Caco-2 (cell line): ENCODE measurements at regions not wholly inside any gene's neighbourhood (a gene's known extent, or its start where the extent isn't known, plus 50 kb on each side); places are given as distances from the start of the nearest gene placed in this dataset.

ENCODE experiments used
- BruUV-seq: library from RNA; stranded (reverse); fragments of 400-500 nt; replicated peaks from 2 replicates; lab custom pipeline; 2021; lab: Mats Ljungman, UMichigan
- CTCF ChIA-PET: fragments of 300-600 bp; sonication (Branson Sonifier 250); formaldehyde crosslinking; loops from one replicate; lab custom pipeline; 2022; ENCODE audit warnings: antibody characterized with exemption; lab: Charles Lee
- POLR2A ChIA-PET: fragments of 300-600 bp; sonication (Branson Sonifier 250); formaldehyde crosslinking; loops from one replicate; lab custom pipeline; 2022; ENCODE audit warnings: antibody characterized with exemption; lab: Charles Lee
- DNase-seq, 2 experiments: peaks; one replicate each; pipeline versions ENCODE4 v3.0.0 to v3.0.0-alpha.2; 2020 to 2022
- H3K27me3 ChIP-seq: replicated peaks from 2 replicates; pipeline ENCODE4 v1.6.0; 2011; ENCODE audit warnings: low read length; ENCODE audit not compliant: control insufficient read depth, insufficient read depth
- H3K36me3 ChIP-seq: 2 replicates; pipeline ENCODE4 v1.5.1; 2011; ENCODE audit warnings: low read length; ENCODE audit not compliant: control insufficient read depth, insufficient read depth
- H3K4me1 ChIP-seq: fragments of 250-450 bp; sonication (Bioruptor Pico); 2 replicates; pipeline ENCODE4 v1.5.1; 2020; ENCODE audit warnings: mild to moderate bottlenecking
- H3K4me3 ChIP-seq: 2 replicates; pipeline ENCODE4 v1.5.1; 2011; ENCODE audit warnings: low read depth, mild to moderate bottlenecking, control low read depth, low read length
- H3K9me3 ChIP-seq: fragments of 250-450 bp; sonication (Bioruptor Pico); 2 replicates; pipeline ENCODE4 v1.5.1; 2020; ENCODE audit warnings: mild to moderate bottlenecking, moderate library complexity
- H3K27ac Mint-ChIP-seq: one replicate; pipeline ENCODE4 v1.8.0; 2022; ENCODE audit warnings: mixed read lengths; ENCODE audit not compliant: unreplicated experiment
- H3K27me3 Mint-ChIP-seq: one replicate; pipeline ENCODE4 v1.8.0; 2022; ENCODE audit warnings: mixed read lengths; ENCODE audit not compliant: insufficient read depth, unreplicated experiment
- H3K36me3 Mint-ChIP-seq: one replicate; pipeline ENCODE4 v1.8.0; 2022; ENCODE audit warnings: mild to moderate bottlenecking, mixed read lengths; ENCODE audit not compliant: insufficient read depth, unreplicated experiment
- H3K4me1 Mint-ChIP-seq: one replicate; pipeline ENCODE4 v1.8.0; 2022; ENCODE audit warnings: low read depth, mixed read lengths; ENCODE audit not compliant: unreplicated experiment
- H3K4me3 Mint-ChIP-seq: one replicate; pipeline ENCODE4 v1.8.0; 2022; ENCODE audit warnings: mild to moderate bottlenecking, moderate library complexity, mixed read lengths; ENCODE audit not compliant: unreplicated experiment
- H3K9me3 Mint-ChIP-seq: one replicate; pipeline ENCODE4 v1.8.0; 2022; ENCODE audit warnings: mixed read lengths; ENCODE audit not compliant: unreplicated experiment
- intact Hi-C: fragments of 100-400 bp; cut with micrococcal nuclease; formaldehyde crosslinking; loops from one replicate; pipeline ENCODE4 v1.10.0; 2022; ENCODE audit not compliant: unreplicated experiment
- TF ChIP-seq, protein P1 (sequence below), 2 experiments: fragments of 200-600 bp in 1 of 2; IDR thresholded peaks; 1 replicate in 1 of 2; 2 replicates in 1 of 2; pipeline versions ENCODE4 v1.5.1 to v1.8.0; 2011 to 2022; ENCODE audit warnings: antibody characterized with exemption in 1 of 2, control low read depth in 1 of 2, inconsistent platforms in 1 of 2, low read depth in 1 of 2, low read length in 1 of 2, mild to moderate bottlenecking in 1 of 2, moderate library complexity in 1 of 2; ENCODE audit not compliant: insufficient read depth in 1 of 2, severe bottlenecking in 1 of 2, unreplicated experiment in 1 of 2

DNA sequence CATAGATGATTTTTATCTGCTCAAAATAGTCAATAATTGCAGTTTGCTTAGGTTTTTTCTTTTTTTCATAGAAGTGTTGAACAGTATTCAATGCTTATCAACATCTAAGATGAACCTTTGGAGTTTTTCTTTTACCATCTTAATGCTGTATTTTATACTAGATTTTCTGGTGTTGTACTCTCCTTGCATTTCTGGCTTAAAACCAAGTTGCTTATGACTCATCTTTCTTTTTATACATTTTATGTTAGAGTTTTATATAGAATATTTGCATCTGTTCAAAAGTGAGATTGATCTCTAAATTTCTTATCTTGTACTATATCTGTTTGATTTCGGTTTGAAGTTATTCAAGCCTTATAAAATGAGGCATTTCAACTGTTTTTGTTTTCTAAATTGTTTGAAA lies 232.5 kb downstream of the RFPL4B start:
- no peaks in the 10 kb centered on the region for H3K9me3 Mint-ChIP-seq
- no peaks in the 10 kb centered on the region for H3K36me3 Mint-ChIP-seq
- no TSS peak for BruUV-seq
- H3K4me1 Mint-ChIP-seq: no peaks in the 10 kb centered on the region
- Histone ChIP-seq H3K27me3 (no peaks in the 10 kb centered on the region), H3K9me3 (no peaks in the 10 kb centered on the region), H3K4me3 (no peak overlapping the region), H3K36me3 (no peaks in the 10 kb centered on the region), H3K4me1 (no peaks in the 10 kb centered on the region)
- POLR2A ChIA-PET: no interaction called here
- DNase-seq: no peak
- intact Hi-C loops: no loop called here
- H3K27ac Mint-ChIP-seq: no peak overlapping the region
- H3K27me3 Mint-ChIP-seq: peaks cover 3% of the 10 kb centered on the region
- H3K4me3 Mint-ChIP-seq: no peak overlapping the region
- CTCF ChIA-PET: no interaction called here
- TF ChIP-seq, protein P1, sequence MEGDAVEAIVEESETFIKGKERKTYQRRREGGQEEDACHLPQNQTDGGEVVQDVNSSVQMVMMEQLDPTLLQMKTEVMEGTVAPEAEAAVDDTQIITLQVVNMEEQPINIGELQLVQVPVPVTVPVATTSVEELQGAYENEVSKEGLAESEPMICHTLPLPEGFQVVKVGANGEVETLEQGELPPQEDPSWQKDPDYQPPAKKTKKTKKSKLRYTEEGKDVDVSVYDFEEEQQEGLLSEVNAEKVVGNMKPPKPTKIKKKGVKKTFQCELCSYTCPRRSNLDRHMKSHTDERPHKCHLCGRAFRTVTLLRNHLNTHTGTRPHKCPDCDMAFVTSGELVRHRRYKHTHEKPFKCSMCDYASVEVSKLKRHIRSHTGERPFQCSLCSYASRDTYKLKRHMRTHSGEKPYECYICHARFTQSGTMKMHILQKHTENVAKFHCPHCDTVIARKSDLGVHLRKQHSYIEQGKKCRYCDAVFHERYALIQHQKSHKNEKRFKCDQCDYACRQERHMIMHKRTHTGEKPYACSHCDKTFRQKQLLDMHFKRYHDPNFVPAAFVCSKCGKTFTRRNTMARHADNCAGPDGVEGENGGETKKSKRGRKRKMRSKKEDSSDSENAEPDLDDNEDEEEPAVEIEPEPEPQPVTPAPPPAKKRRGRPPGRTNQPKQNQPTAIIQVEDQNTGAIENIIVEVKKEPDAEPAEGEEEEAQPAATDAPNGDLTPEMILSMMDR (IDR thresholded peaks at IDR 0.05; ENCODE audit: insufficient read depth in 1 of 2, low read depth in 1 of 2, low read length in 1 of 2, severe bottlenecking in 1 of 2, unreplicated experiment in 1 of 2): no peak

DNA sequence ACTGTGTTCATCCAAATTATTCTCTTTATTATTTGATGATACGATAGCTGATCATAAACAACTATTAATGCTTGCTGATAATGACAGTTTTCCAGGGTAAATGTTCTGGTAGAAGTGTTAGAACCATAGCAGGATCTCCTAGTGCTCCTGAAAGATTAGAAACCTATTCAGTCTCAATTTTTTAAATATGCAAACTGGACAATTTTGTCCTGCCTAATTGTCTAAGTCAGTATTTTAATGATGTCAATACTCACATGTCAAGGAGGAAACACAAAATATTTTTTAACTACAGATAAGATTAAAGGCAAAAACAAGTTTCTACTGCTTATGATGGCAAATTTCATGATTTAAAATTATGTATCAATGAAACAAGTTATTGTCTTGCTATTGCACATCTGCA lies 233.9 kb downstream of the RFPL4B start:
- Mint-ChIP-seq H3K4me1 (no peaks in the 10 kb centered on the region), H3K27me3 (no peaks in the 10 kb centered on the region), H3K27ac (no peak overlapping the region), H3K36me3 (no peaks in the 10 kb centered on the region), H3K4me3 (no peak overlapping the region), H3K9me3 (no peaks in the 10 kb centered on the region)
- Histone ChIP-seq H3K27me3 (no peaks in the 10 kb centered on the region), H3K36me3 (no peaks in the 10 kb centered on the region), H3K4me1 (no peaks in the 10 kb centered on the region), H3K4me3 (no peak overlapping the region), H3K9me3 (no peaks in the 10 kb centered on the region)
- DNase-seq: no peak
- TF ChIP-seq, protein P1 (IDR thresholded peaks at IDR 0.05; ENCODE audit: insufficient read depth in 1 of 2, low read depth in 1 of 2, low read length in 1 of 2, severe bottlenecking in 1 of 2, unreplicated experiment in 1 of 2): no peak
- POLR2A ChIA-PET: no interaction called here
- no TSS peak for BruUV-seq
- CTCF ChIA-PET: no interaction called here
- intact Hi-C loops: no loop called here

DNA sequence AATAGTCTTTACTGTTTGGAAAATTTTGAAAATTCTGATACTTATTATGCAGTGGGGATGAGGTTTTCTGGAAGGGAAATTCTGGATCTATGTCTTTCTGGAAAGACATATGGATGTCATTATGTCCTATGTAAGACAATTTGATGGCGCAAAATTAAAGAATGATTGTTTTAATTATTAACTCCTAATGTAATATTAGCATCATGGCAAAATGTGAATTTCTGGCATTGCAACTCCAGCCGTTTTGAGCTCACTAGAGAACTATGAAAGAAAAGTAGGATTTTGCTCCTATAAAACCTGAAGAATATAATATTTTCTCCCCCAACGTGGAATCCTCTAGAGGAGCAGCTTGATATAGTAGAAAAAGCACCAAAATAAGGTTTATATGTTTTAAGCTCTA lies 243.2 kb downstream of the RFPL4B start:
- no peaks in the 10 kb centered on the region for H3K27me3 Mint-ChIP-seq
- H3K9me3 ChIP-seq: no peaks in the 10 kb centered on the region
- H3K4me3 Mint-ChIP-seq: no peak overlapping the region
- H3K27ac Mint-ChIP-seq: no peak overlapping the region
- CTCF ChIA-PET: interaction anchor here (0.7 kb wide), 1 partner anchor 152 kb away, joined by 5 read pairs; no protein-coding TSS in a partner anchor
- TF ChIP-seq, protein P1 (IDR thresholded peaks at IDR 0.05; ENCODE audit: insufficient read depth in 1 of 2, low read depth in 1 of 2, low read length in 1 of 2, severe bottlenecking in 1 of 2, unreplicated experiment in 1 of 2): no peak
- DNase-seq: no peak
- H3K4me1 Mint-ChIP-seq: no peaks in the 10 kb centered on the region
- no TSS peak for BruUV-seq
- no peaks in the 10 kb centered on the region for H3K36me3 Mint-ChIP-seq
- H3K4me1 ChIP-seq: no peaks in the 10 kb centered on the region
- H3K36me3 ChIP-seq: no peaks in the 10 kb centered on the region
- H3K27me3 ChIP-seq: no peaks in the 10 kb centered on the region
- POLR2A ChIA-PET: no interaction called here
- H3K9me3 Mint-ChIP-seq: peaks cover 19% of the 10 kb centered on the region
- H3K4me3 ChIP-seq: no peak overlapping the region
- intact Hi-C loops: no loop called here
